NCI-H1092 treated with DMSO at 0.1 percent for 48 hours (cell line): ENCODE measurements at regions not wholly inside any gene's neighbourhood (a gene's known extent, or its start where the extent isn't known, plus 50 kb on each side); places are given as distances from the start of the nearest gene placed in this dataset.
A peak's percentile ranks its signal among the peaks of the same experiment; 100 is the strongest.

ENCODE experiments used
- DNase-seq: peaks from one replicate; lab custom pipeline; 2025; lab: John Stamatoyannopoulos, UW

- no peak for DNase-seq
Measured at GRCh38 chr3:23664459-23664858, 141.3 kb upstream of the UBE2E1 start.

- no peak for DNase-seq
Measured at GRCh38 chr3:23665741-23666140, 140.0 kb upstream of the UBE2E1 start.

- no peak for DNase-seq
Measured at GRCh38 chr3:23666818-23667217, 138.9 kb upstream of the UBE2E1 start.

- no peak for DNase-seq
Measured at GRCh38 chr3:23667536-23668429, 138.0 kb upstream of the UBE2E1 start.

- no peak for DNase-seq
Measured at GRCh38 chr3:23668430-23668904, 137.3 kb upstream of the UBE2E1 start.

GRCh38 chr3:23669541-23670255, 136.1 kb upstream of the UBE2E1 start:
- DNase-seq, result no peak

GRCh38 chr3:23671851-23672589, 133.7 kb upstream of the UBE2E1 start:
- no peak for DNase-seq

GRCh38 chr3:23672628-23673027, 133.1 kb upstream of the UBE2E1 start:
- DNase-seq, result no peak

GRCh38 chr3:23675010-23675409, 130.7 kb upstream of the UBE2E1 start:
- no peak for DNase-seq

GRCh38 chr3:23676093-23676492, 129.7 kb upstream of the UBE2E1 start:
- no peak for DNase-seq

- DNase-seq, result no peak
Measured at GRCh38 chr3:23682646-23683045, 123.1 kb upstream of the UBE2E1 start.

GRCh38 chr3:23685541-23686258, 120.1 kb upstream of the UBE2E1 start:
- DNase-seq, result no peak

GRCh38 chr3:23686519-23686918, 119.2 kb upstream of the UBE2E1 start:
- DNase-seq, result no peak

GRCh38 chr3:23691357-23691895, 114.3 kb upstream of the UBE2E1 start:
- DNase-seq, result no peak

- no peak for DNase-seq
Measured at GRCh38 chr3:23696842-23697241, 108.9 kb upstream of the UBE2E1 start.

- DNase-seq, result peak; percentile 11
Measured at GRCh38 chr3:23697416-23697815, 108.3 kb upstream of the UBE2E1 start.

- DNase-seq, result no peak
Measured at GRCh38 chr3:23698652-23699313, 107.0 kb upstream of the UBE2E1 start.

GRCh38 chr3:23700616-23701015, 105.1 kb upstream of the UBE2E1 start:
- no peak for DNase-seq

- DNase-seq, result peak; percentile 26
Measured at GRCh38 chr3:23701716-23702597, 103.8 kb upstream of the UBE2E1 start.

GRCh38 chr3:23704298-23704697, 101.5 kb upstream of the UBE2E1 start:
- no peak for DNase-seq
